ENCODE measurements at regions not wholly inside any gene's neighbourhood (a gene's known extent, or its start where the extent isn't known, plus 50 kb on each side); places are given as distances from the start of the nearest gene placed in this dataset.
A peak's percentile ranks its signal among the peaks of the same experiment; 100 is the strongest.

GRCh38 chr9:32918628-32919027, 82.8 kb downstream of the APTX start:
- H3K9ac ChIP-seq (ENCODE audit: low read length): no peak overlapping the region
- no peak overlapping the region for H4K8ac ChIP-seq (ENCODE audit: low read depth, low read length)
- no peak overlapping the region for H3K56ac ChIP-seq (ENCODE audit: low read length)
- H4K5ac ChIP-seq (ENCODE audit: low read length): no peak overlapping the region
- no peaks in the 10 kb centered on the region for H3K79me2 ChIP-seq (ENCODE audit: control insufficient read depth, insufficient read depth, low read length)
- no peaks in the 10 kb centered on the region for H3K79me1 ChIP-seq (ENCODE audit: low read length)
- H3K23ac ChIP-seq (ENCODE audit: low read length): no peak overlapping the region
- no peak overlapping the region for H3K4ac ChIP-seq (ENCODE audit: low read depth, low read length)
- peak; percentile 15 for DNase-seq
- H3K36me3 ChIP-seq (ENCODE audit: control insufficient read depth, insufficient read depth, low read length): no peaks in the 10 kb centered on the region
- no peak overlapping the region for H2BK15ac ChIP-seq (replicated peaks; ENCODE audit: low read depth)
- no peak overlapping the region for H2BK5ac ChIP-seq (ENCODE audit: low read length)
- no peak overlapping the region for H3K4me3 ChIP-seq (ENCODE audit: low read length)
- no CpG with 5 or more reads among the region's 5 CpGs for WGBS (ENCODE audit: extremely low coverage, insufficient coverage, low lambda C conversion rate)
- no peaks in the 10 kb centered on the region for H3K27me3 ChIP-seq (ENCODE audit: insufficient read depth, low read length, poor library complexity)
- H3K18ac ChIP-seq (ENCODE audit: low read length): no peak overlapping the region
- H3K4me1 ChIP-seq (ENCODE audit: control insufficient read depth, low read depth, low read length): no peaks in the 10 kb centered on the region
- no peak overlapping the region for H3K4me2 ChIP-seq (ENCODE audit: low read length)
- no peak overlapping the region for H3K27ac ChIP-seq (ENCODE audit: low read depth, low read length)
- no peak overlapping the region for H2AK5ac ChIP-seq (ENCODE audit: low read length)
- no peak overlapping the region for H2BK120ac ChIP-seq (ENCODE audit: low read depth, low read length)
